Muscle of back (tissue), 3 donors: ENCODE measurements at regions not wholly inside any gene's neighbourhood (a gene's known extent, or its start where the extent isn't known, plus 50 kb on each side); places are given as distances from the start of the nearest gene placed in this dataset.
"Not testable (repeated sequence)": the region's sequence is repeated elsewhere in the genome, so short reads cannot be mapped to it uniquely, and the experiment has no call there.

Experiments used
- DNase-seq, 3 donors: peaks; one replicate each; pipeline versions ENCODE4 v3.0.0 to v3.0.0-alpha.2; 2013

DNA sequence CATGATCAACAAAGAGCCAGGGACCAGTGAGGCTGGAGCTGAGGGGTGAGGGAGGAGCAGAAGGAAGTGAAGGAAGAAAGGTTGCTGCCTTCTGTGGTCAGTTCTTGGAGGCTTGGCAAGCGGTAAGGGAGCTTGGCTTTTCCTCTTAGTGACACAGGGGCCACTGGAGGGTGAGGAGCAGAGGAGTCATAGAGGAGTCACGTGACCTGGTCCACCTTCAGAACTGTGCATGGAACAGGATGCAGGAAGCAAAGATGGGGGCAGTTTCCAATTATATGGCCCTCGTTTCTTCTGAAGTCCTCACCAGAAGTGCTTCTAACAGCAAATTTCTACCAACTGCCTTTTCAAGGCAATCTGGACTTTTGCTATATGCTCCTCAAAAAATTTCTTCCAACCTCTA is 326.9 kb upstream of the SMIM21 start:
- DNase-seq = no peak

DNA sequence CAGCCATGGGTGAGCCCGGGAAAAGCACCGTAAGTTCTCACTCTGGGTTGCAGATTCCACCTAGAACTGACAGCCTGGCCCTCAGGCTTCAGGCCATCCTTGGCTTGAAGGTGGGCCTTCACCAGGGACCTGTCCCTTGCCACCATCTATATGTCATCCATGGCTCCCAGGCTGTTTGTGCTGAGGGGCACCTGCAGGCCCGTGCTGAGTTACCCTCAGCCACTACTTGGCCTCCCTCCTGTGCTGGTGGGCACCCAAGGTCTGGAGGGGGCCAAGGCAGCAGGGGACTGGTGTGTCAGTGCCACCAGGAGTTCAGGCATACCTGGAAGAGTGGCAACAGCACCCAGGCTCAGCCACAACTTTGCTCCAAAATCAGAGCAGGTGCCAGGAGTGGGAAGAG is 326.2 kb upstream of the SMIM21 start:
- no peak for DNase-seq

DNA sequence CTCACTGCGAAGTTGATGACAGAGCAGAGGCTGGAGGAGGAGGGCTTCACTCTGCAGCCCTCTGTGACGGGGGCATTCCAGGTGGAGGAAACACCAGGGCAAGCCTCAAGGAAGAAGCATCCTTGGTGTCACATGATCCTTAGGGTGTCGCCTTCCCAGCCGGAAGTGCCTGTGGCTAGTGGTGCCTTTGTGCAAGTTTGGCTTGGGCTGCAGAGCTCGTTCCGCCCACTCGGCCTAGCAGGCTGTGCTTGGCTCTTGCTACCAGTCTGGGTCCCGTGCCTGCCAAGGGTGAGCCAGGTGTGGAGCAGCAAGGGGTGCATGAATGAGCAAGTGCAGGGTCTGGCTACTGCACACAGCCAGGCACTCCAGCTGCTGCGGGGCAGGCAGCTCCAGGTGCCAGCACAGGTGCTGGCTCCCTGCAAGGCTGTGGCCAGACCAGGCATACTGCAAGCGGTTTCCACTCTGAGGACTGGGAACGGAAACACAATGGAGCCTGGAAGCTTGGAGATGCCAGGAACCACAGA is 325.3 kb upstream of the SMIM21 start:
- DNase-seq = no peak

DNA sequence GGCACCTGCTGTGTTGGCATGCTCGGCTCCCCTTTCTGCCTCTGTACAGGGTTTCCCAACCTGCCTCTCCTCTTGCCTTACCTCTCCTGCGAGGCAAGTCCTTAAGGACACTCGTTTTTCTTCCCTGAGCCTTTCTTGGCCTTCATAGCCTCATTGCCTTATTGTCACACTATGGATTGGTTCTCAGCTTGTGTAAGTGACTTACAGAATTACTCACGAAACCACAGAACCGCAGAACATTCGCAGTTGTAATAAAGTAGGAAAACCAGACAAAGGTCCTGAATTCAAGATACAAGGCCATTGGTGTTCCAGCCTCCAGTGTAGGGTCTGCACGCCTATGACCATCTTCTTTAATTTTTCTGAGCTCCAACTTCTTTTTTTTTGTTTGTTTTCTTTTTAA is 317.6 kb upstream of the SMIM21 start:
- no peak for DNase-seq

DNA sequence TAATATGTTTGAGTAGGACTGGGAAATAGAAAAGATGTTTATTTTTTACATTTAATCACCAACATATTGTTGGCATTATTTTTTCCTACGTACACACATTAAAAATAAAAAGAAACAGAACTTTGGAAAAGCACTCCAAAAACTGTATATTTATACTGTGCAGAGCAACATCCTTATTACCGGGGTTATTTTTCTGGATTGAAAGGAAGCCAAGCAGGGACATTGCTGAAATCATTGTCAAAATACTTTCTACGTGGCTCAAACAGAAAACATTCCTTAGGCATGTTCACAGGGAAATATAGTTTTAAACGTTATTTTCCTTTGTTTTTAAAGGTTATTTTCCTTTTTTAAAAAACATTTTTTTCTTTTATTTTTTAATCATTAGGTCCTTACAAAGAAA is 315.0 kb upstream of the SMIM21 start:
- DNase-seq = peak; percentile 26 to 67 (median 42)

DNA sequence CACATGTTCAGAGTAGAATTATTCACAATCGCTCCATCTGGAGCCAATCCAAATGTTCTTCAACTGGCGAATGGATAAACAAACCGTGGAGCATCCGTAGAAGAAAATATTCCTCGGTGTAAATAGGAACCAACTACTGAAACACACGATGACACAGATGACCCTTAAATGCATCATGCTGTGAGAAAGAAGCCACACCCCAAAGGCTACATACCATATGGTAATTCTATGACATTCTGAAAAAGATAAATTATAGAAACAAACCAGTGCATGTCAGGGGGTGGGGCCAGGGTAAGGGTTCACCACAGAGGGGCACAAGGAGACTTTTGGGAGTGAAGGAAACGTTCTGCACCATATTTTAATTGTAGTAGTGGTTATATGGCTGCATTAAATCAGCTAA is 312.2 kb upstream of the SMIM21 start:
- DNase-seq = no peak

DNA sequence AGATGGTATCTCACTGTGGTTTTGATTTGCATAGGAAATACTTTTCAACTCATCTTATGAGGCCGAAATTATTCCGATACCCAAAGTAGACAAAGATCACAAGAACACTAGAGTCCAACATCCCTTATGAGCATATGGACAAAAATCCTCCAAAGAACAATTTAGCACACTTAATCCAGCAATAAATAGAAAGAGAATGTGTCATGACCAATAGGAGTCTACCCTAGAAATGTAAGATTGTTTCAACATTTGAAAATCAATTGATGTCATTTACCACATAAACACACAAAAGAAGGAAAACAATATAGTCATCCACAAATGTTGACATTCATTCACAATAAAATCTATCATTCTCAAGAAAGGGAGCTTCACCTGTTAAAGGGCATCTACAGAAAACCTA is 307.8 kb upstream of the SMIM21 start:
- DNase-seq = no peak

DNA sequence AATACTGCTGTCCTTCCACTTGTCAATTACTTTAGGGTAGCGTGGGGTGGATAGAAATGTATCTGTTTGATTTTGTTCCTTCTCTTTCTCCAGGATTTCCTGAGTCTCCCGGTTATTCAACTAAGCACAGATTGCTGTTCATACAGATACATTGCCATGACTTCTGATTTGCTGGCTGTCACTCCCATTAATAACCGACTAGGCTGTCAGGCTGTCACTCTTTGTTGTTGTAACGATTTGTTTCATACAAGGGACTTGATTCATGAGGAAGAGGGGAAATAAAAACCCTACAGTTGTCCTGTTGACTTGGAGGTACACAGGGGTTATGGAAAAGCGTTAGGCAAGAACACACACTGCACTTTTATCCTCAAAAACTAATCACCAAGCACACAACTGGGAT is 302.7 kb upstream of the SMIM21 start:
- DNase-seq = no peak

DNA sequence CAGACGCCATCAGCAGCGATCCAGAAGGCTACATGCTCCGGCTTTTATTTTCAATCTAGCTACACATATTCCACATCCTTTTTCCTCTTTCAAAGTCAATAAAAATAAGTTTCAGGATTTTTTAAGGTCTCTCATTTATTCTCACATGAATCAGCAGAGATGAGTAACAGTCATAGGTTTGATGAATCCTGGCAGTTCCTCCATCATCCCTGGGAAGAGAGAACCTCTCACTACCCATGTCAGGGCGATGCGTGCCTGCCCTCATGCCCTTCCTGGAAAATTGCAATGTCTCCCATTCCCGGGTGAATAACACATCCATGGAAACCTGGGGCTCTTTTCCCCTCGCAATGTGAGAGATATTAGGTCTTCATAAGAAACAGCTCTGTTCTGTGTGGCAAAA is 301.1 kb upstream of the SMIM21 start:
- no peak for DNase-seq

DNA sequence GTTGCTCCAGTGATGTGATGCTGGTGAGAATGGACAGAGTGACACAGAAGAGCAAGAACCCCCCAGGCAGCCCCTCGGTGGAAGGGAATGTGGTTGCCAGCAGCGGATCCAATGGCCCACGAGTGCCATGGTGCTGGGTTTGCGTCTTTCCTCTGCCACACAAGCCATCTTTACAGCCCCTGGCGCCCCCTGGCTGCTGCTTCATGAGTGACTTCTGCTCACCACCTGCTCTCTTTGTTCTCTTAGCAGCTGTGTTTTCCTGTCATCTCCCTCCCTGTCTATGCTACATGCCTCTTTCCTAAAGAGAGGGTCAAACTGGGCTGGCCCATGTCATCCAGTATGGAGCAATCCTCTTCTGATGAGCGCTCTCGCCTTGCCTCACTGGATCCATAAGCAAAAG is 300.0 kb upstream of the SMIM21 start:
- peak in 2 of 3 donors; percentile 9 to 32 for DNase-seq

DNA sequence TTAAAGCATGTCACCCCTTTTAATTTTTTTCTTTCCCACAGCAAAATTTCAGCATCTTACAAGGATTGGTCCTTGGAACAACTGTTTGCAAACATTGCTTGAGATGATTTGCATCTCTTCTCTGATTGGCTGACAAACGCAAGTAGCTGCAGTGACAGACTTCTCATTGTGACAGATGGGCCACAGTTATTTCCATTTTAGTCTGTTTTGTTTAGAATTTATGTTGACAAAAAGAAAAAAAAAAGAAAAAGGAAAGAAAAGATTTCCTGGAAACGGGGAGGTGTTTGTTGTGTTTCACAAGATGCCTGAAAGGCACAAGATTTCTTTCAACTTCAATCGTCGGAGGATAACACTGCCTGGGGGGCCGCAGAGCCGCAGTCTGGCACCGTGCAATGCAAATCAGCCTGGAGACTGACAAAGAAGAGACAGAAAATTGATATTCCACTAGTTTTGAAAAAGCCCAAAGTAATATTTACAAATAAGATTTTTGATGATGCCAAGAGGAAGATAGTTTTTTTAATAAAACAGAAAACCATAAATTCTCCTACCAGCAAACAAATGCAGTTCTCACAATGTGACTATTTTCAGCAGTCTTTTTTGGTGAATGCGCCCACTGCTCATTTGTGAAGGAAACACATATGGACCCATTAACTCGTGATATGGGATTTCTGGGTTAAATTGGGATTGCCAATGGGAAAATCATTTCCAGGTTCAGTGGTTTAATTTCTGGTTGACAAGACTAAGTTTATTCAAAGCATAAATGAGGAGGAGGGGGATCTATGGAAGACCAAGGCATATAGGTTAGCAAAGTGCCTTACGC is 296.2 kb upstream of the SMIM21 start:
- no peak for DNase-seq

DNA sequence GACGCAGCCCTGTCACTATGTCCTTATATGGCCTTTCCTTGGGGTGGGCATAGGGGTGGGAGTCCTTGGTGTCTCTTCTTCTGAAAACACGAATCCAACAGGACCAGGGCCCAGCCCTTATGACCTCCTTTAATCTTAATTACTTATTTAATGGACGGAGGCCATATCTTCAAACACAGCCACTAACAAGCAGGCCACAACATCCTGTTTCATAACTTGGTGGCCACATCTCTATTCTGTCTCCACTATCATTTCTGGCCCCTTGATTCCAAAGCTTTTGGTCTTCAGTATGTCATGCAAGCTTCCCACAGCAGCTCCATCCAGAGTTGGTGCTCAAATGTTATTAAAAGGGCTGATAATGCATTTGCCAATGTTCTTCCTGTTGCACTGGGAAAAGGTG is 287.3 kb upstream of the SMIM21 start:
- DNase-seq = no peak

DNA sequence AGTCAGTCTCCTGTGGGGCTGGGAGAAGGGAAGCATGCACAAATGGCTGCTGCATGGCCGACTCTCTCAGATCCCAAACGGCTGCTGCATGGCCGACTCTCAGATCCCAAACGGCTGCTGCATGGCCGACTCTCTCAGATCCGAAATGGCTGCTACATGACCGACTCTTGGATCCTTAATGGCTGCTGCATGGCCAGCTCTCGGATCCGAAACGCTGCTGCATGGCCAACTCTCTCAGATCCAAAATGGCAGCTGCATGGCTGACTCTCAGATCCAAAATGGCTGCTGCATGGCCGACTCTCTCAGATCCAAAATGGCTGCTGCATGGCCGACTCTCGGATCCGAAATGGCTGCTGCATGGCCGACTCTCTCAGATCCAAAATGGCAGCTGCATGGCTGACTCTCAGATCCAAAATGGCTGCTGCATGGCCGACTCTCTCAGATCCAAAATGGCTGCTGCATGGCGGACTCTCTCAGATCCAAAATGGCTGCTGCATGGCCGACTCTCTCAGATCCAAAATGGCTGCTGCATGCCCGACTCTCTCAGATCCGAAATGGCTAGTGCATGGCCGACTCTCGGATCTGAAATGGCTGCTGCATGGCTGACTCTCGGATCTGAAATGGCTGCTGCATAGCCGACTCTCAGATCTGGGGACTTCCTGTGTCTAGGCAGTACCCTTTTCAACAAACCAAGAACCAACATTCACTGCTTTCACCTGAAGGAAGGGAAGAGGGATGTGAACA is 284.8 kb upstream of the SMIM21 start:
- DNase-seq = not testable (repeated sequence)

DNA sequence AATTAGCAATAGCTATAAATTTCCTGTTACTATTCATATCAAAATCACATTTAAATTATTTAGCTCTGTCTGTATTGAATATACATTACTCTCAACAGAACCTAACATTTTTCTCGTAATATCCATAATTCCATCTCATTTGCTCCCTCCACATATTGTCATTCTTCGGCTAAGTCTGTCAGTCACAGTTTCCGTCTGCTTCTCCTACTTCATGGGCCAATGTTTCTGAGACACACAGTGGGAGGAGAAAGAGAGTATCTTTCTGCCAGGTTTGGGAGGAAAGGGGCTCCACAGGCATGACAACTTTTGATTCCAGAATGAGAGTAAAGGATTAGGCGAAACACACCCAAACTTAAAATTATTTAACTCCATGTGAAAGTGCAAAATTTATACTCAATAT is 273.1 kb upstream of the SMIM21 start:
- no peak for DNase-seq

DNA sequence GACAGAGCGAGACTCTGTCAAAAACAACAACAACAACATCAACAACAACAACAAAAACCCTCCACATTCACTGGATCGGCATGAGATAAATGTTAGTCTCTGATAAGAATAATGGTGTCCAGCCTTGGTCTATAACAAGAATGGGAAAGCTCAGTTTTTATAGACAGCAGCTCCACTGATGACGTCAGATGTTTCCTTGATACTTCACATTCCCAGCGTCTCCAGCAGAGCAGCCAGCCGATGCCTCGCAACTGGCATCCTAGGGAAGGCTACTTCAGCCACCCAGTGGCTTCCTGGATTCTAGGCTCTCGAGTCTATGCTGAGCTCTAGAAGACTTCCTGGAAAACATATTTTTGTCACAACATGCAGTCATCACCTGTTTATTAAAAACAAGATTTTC is 271.4 kb upstream of the SMIM21 start:
- DNase-seq = no peak

DNA sequence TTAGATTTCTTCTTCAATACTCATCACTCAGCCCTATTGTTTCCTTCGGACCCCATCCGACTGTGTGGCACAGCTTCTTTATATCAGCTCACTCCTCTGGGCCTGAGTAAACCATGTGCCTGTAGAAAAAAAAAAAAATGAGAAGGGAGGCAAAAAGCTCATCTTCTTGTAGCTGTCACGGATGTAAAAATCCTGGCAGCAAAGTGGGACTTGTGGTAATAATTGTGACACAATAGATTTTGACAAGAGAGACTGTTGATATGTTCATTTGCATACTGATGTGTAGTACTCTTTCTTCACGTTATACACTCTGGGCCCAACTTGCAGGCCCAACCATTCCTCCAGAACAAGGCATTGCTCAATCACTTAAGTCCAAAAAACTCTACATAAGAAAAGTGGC is 270.0 kb upstream of the SMIM21 start:
- no peak for DNase-seq

DNA sequence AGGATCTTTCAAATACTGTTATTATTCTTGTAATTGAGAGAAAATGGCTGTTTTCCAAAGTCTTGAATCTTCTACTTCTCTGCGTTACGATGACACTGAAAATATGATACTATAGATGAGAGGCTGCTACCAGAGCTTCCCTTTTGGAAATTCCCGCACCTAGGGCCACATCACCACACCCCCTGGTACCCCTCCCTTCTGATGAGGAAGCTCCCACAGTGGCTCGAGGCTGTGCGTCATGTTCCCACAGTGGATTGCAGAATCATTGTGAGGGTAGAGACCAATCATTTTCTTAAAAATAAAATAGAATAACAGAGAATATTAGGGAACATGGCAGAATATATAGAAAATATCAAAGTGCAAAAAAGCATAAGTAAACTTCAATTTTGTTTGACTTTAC is 268.9 kb upstream of the SMIM21 start:
- no peak for DNase-seq

DNA sequence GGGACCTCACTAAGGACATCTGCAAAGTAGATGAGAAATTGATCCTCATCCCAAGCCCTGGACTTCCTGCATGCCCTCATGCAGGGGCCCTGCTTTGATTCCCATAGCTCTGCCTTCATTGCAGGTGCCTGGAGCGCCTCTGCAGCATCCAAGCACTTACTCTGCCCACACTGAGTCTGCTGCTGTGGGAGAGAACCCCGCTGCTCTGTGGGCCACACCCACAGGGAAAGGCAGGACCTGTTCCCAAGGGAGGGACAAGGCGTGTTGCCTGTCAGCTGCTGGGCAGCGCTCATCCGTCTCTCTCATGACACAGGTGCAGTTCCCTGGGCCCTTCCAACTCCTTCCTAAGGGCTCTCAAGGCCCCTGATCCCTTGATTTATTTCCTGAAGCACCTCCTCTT is 266.8 kb upstream of the SMIM21 start:
- DNase-seq = peak in 2 of 3 donors; percentile 3 to 8

DNA sequence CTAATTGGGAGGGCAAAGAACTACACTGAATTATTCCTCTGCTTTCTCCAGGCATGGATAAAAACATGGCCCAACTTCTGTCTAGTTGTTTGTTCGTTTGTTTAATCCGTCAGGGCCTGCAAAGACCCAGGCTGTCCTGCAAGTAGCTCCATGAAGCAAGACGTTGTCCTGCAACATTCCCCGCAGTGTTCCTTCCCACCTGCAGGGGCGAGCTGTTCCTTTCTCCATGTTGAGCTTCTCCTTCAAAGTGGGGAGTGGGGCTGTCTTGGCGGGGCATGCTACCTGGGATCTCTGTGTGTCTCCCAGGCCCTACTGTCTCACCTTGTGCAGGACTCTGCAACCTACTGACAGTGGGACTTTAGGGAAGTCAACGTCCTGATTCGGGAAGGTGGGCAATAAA is 264.0 kb upstream of the SMIM21 start:
- no peak for DNase-seq

DNA sequence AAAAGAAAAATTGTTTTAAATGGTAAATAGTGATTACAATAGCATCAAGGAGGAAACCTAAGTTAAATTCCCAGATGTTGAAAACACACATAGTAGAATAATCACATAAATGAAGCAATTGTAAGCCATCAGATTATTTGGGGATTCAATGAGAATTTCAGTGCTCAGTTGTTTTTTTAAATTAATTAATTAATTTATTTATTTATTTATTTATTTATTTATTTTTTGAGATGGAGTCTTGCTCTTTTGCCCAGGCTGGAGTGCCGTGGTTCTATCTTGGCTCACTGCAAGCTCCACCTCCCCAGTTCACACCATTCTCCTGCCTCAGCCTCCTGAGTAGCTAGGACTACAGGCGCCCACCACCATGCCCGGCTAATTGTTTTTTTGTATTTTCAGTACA is 262.8 kb upstream of the SMIM21 start:
- DNase-seq = not testable (repeated sequence)

DNA sequence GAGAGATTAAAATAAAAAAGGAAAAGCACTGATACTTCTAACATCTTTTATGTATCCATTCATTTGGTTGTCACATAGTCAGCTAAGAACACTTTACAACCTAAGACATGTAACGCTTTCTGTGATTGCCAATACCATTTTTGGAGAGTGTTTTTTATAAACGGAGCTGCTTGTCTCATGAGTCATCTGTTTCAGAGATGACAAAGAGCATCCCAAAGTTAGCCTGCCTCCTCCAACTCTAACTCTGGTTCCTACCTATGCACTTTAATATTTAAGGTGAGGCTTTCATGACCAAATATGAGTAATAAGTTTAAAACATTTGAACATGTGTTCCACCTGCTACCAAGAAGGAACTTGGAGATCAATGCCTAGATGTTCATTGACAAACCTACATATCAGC is 260.1 kb upstream of the SMIM21 start:
- DNase-seq = no peak

DNA sequence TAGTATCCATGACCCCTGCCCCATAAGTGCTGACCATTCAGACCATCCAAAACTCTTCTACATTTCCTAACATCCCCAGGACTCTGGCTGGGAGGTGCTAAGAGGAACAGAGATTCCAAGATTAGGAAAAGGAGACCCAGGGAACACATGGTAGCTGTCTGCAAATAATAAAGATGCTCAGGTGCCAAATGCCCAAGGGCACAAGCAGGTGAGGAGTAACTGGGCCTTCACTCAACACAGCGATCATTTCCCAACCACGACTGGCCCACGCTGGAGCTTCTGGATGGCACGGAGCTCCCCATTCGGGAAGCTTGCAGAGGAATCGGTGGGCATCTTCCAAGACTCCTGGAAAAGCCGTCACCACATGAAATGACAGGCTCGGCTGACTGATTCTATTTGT is 255.9 kb upstream of the SMIM21 start:
- no peak for DNase-seq

DNA sequence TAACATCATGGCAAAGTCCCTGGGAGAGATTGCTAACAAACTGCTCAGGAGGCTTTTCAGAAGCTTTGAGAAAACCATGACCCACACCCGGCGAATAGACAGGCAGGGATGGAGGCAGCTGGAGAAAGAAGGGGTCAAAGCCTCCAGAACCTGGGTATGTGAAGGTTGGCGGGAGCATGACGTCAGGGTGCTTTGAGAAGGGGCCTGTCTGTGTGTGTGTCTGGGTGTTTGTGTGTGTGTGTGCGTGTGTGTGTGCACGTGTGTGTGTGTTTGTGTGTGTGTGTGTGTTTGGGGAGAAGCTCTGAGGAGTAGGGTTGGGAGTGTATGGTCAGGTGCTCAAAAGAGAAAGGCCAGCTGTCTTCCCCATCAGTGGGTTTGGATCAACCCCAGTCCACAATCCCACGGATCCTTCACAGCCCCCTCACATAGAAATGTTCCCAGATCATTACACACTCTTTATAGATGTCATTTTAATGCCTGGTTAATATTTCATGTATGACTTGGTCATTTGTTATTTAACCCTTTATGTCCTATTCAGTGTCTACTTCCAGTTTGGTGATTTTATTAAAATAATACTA is 254.1 kb upstream of the SMIM21 start:
- no peak for DNase-seq
